Hematopoietic multipotent progenitor cell treated with erythropoietin and hydrocortisone succinate and interleukin-3 and kit ligand, for 15 days (in vitro differentiated cells): ENCODE measurements at regions not wholly inside any gene's neighbourhood (a gene's known extent, or its start where the extent isn't known, plus 50 kb on each side); places are given as distances from the start of the nearest gene placed in this dataset.

Experiments
- DNase-seq: peaks from one replicate; pipeline ENCODE4 v3.0.0-alpha.2; 2015; ENCODE audit warnings: low spot score

- no peak for DNase-seq
These were observed 245.2 kb downstream of the KLF6 start for GRCh38 chr10:3539696-3540383.

GRCh38 chr10:3538656-3539531 lies 246.1 kb downstream of the KLF6 start:
- no peak for DNase-seq

- DNase-seq: no peak
These were observed 246.7 kb downstream of the KLF6 start for GRCh38 chr10:3538291-3538655.

- no peak for DNase-seq
These were observed 247.5 kb downstream of the KLF6 start for GRCh38 chr10:3537518-3537917.

GRCh38 chr10:3535001-3535400 lies 250.0 kb downstream of the KLF6 start:
- DNase-seq: no peak

- DNase-seq: no peak
These were observed 250.6 kb downstream of the KLF6 start for GRCh38 chr10:3534433-3534832.

- no peak for DNase-seq
These were observed 251.7 kb downstream of the KLF6 start for GRCh38 chr10:3533296-3533695.

- no peak for DNase-seq
These were observed 252.4 kb downstream of the KLF6 start for GRCh38 chr10:3532644-3533043.

GRCh38 chr10:3531670-3532069 lies 253.3 kb downstream of the KLF6 start:
- DNase-seq: no peak

- no peak for DNase-seq
These were observed 254.0 kb downstream of the KLF6 start for GRCh38 chr10:3530783-3531645.

- DNase-seq: no peak
These were observed 254.7 kb downstream of the KLF6 start for GRCh38 chr10:3530346-3530745.

GRCh38 chr10:3529691-3530090 lies 255.3 kb downstream of the KLF6 start:
- DNase-seq: no peak

GRCh38 chr10:3528823-3529403 lies 256.1 kb downstream of the KLF6 start:
- DNase-seq: no peak

GRCh38 chr10:3528271-3528670 lies 256.7 kb downstream of the KLF6 start:
- no peak for DNase-seq

- no peak for DNase-seq
These were observed 257.1 kb downstream of the KLF6 start for GRCh38 chr10:3527869-3528268.

GRCh38 chr10:3526727-3527501 lies 258.1 kb downstream of the KLF6 start:
- DNase-seq: no peak

GRCh38 chr10:3525832-3526449 lies 259.1 kb downstream of the KLF6 start:
- no peak for DNase-seq

GRCh38 chr10:3524086-3524960 lies 260.7 kb downstream of the KLF6 start:
- no peak for DNase-seq

GRCh38 chr10:3523309-3524050 lies 261.5 kb downstream of the KLF6 start:
- no peak for DNase-seq
